Breast epithelium (tissue), 4 donors: ENCODE measurements at regions not wholly inside any gene's neighbourhood (a gene's known extent, or its start where the extent isn't known, plus 50 kb on each side); places are given as distances from the start of the nearest gene placed in this dataset.

Experiments
- DNase-seq, 2 donors: peaks; one replicate each; pipeline ENCODE4 v3.0.0-alpha.2; 2019; ENCODE audit warnings: low spot score in 2 of 2
- H3K27ac ChIP-seq, 2 donors: fragments of 200-600 bp; sonication (generic) in 1 of 2; one replicate each; pipeline ENCODE4 v1.5.1; 2016 to 2019; ENCODE audit warnings: mild to moderate bottlenecking in 1 of 2
- H3K27me3 ChIP-seq, 2 donors: fragments of 200-600 bp; sonication (generic) in 1 of 2; one replicate each; pipeline versions ENCODE4 v1.5.1 to v1.6.0; 2017 to 2019; ENCODE audit warnings: control low read depth in 1 of 2, mild to moderate bottlenecking in 1 of 2
- H3K36me3 ChIP-seq: fragments of 200-600 bp; one replicate; pipeline ENCODE4 v1.5.1; 2019
- H3K4me1 ChIP-seq, 2 donors: fragments of 200-600 bp; sonication (generic); one replicate each; pipeline ENCODE4 v1.5.1; 2016 to 2019; ENCODE audit warnings: control low read depth in 1 of 2
- H3K4me3 ChIP-seq, 3 donors: fragments of 200-600 bp; sonication (generic); 1 replicate in 2 of 3; 2 replicates in 1 of 3; pipeline ENCODE4 v1.5.1; 2016 to 2019; ENCODE audit warnings: mild to moderate bottlenecking in 3 of 3, moderate library complexity in 2 of 3
- H3K9me3 ChIP-seq, 2 donors: fragments of 200-600 bp; sonication (generic) in 1 of 2; one replicate each; pipeline ENCODE4 v1.5.1; 2016 to 2019; ENCODE audit warnings: control low read depth in 1 of 2
- CTCF ChIP-seq, 3 donors: fragments of 450-650 bp; IDR thresholded peaks; one replicate each; pipeline ENCODE4 v1.5.1; 2016 to 2017; ENCODE audit warnings: antibody characterized with exemption in 3 of 3, mild to moderate bottlenecking in 3 of 3, moderate library complexity in 3 of 3
- POLR2A ChIP-seq: fragments of 450-650 bp; IDR thresholded peaks from one replicate; pipeline ENCODE4 v1.6.1; 2016; ENCODE audit warnings: antibody characterized with exemption, mild to moderate bottlenecking, moderate library complexity
- POLR2AphosphoS5 ChIP-seq, 3 donors: sonication (generic); formaldehyde crosslinking; IDR thresholded peaks; one replicate each; pipeline ENCODE4 v1.6.1; 2017; ENCODE audit warnings: antibody characterized with exemption in 3 of 3
- intact Hi-C: fragments of 100-400 bp; cut with DNase I; formaldehyde crosslinking; loops from one replicate; pipeline ENCODE4 v1.15.1; 2023; ENCODE audit warnings: low total_unique reads

GRCh38 chr19:23565256-23565655 is 121.8 kb downstream of the ZNF675 start:
- intact Hi-C loops: no loop called here
- H3K4me1 ChIP-seq: no peaks in the 10 kb centered on the region
- no peak for TF ChIP-seq POLR2AphosphoS5 (IDR thresholded peaks at IDR 0.05)
- no peak for TF ChIP-seq POLR2A
- TF ChIP-seq CTCF (IDR thresholded peaks at IDR 0.05): no peak
- H3K27me3 ChIP-seq: no peaks in the 10 kb centered on the region
- no peak for DNase-seq
- H3K4me3 ChIP-seq: no peak overlapping the region
- H3K36me3 ChIP-seq: no peaks in the 10 kb centered on the region
- peaks cover 10 to 25% of the 10 kb centered on the region in 2 donors for H3K9me3 ChIP-seq
- no peak overlapping the region for H3K27ac ChIP-seq

DNA sequence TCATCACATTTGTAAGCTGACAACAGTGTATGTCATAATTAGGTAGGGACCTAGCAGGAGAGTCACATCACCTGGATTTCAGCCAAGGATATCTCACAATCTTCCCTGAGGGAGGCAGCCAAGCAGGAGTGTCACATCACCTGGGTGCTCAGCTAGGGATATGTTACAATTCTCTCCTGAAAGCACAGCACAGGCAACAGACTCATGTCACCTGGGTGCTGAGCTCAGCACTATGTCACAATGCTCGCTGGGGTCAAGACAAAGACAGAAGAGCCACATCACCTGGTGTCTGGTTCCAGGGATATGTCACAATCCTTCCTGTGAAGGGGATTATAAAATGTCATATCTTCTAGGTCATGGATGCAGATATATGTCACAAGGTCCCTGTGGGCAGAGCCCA is 123.7 kb downstream of the ZNF675 start:
- no peak overlapping the region for H3K4me3 ChIP-seq
- H3K36me3 ChIP-seq: no peaks in the 10 kb centered on the region
- no peaks in the 10 kb centered on the region for H3K4me1 ChIP-seq
- DNase-seq: no peak
- intact Hi-C loops: no loop called here
- H3K27ac ChIP-seq: no peak overlapping the region
- H3K9me3 ChIP-seq: peaks cover 0 to 11% of the 10 kb centered on the region in 2 donors
- TF ChIP-seq CTCF (IDR thresholded peaks at IDR 0.05) (no peak), POLR2A (no peak)
- H3K27me3 ChIP-seq: no peaks in the 10 kb centered on the region

DNA sequence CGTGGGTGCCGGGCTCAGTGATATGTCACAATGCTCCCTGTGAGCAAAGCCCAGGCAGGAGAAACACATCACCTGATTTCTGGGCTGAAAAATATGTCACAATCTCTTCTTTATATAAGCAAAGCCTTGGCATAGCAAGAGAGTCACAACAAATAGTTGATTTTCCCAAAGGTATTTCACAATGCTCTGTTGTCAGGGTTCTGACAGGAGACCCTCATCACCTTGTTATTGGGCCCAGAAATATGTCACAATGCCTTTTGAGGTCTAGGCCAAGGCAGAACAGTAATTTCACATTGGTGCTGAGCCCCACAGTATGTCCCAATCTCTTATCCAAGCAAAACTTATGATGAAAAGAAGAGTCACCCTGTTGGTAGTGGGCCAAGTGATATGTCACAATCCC is 125.7 kb downstream of the ZNF675 start:
- H3K27me3 ChIP-seq: no peaks in the 10 kb centered on the region
- no peaks in the 10 kb centered on the region for H3K36me3 ChIP-seq
- intact Hi-C loops: no loop called here
- H3K9me3 ChIP-seq: peaks cover 0 to 3% of the 10 kb centered on the region in 2 donors
- no peak overlapping the region for H3K4me3 ChIP-seq
- no peak for DNase-seq
- H3K4me1 ChIP-seq: no peaks in the 10 kb centered on the region
- no peak overlapping the region for H3K27ac ChIP-seq
- TF ChIP-seq POLR2AphosphoS5 (IDR thresholded peaks at IDR 0.05) (no peak), CTCF (IDR thresholded peaks at IDR 0.05) (no peak), POLR2A (no peak)

GRCh38 chr19:23560051-23560450 is 127.0 kb downstream of the ZNF675 start:
- H3K27me3 ChIP-seq: no peaks in the 10 kb centered on the region
- no peak for TF ChIP-seq POLR2AphosphoS5 (IDR thresholded peaks at IDR 0.05)
- TF ChIP-seq POLR2A: no peak
- no peak for TF ChIP-seq CTCF (IDR thresholded peaks at IDR 0.05)
- no peaks in the 10 kb centered on the region for H3K4me1 ChIP-seq
- H3K9me3 ChIP-seq: peaks cover 0 to 3% of the 10 kb centered on the region in 2 donors
- intact Hi-C loops: no loop called here
- no peak overlapping the region for H3K27ac ChIP-seq
- DNase-seq: no peak
- H3K4me3 ChIP-seq: no peak overlapping the region
- no peaks in the 10 kb centered on the region for H3K36me3 ChIP-seq

- no peak for TF ChIP-seq CTCF (IDR thresholded peaks at IDR 0.05)
- TF ChIP-seq POLR2AphosphoS5 (IDR thresholded peaks at IDR 0.05): no peak
- no peak for TF ChIP-seq POLR2A
- peaks cover 0 to 3% of the 10 kb centered on the region in 2 donors for H3K9me3 ChIP-seq
- no peaks in the 10 kb centered on the region for H3K27me3 ChIP-seq
- intact Hi-C loops: no loop called here
- DNase-seq: no peak
- no peak overlapping the region for H3K4me3 ChIP-seq
- H3K36me3 ChIP-seq: no peaks in the 10 kb centered on the region
- no peaks in the 10 kb centered on the region for H3K4me1 ChIP-seq
- no peak overlapping the region for H3K27ac ChIP-seq
Measured at GRCh38 chr19:23558541-23558940, 128.5 kb downstream of the ZNF675 start.
